GM19328 (cell line): ENCODE measurements at regions not wholly inside any gene's neighbourhood (a gene's known extent, or its start where the extent isn't known, plus 50 kb on each side); places are given as distances from the start of the nearest gene placed in this dataset.
"Not testable (repeated sequence)": the region's sequence is repeated elsewhere in the genome, so short reads cannot be mapped to it uniquely, and the experiment has no call there.

ENCODE experiments used
- ATAC-seq: cut with Tn5 transposase; IDR thresholded peaks from one replicate; pipeline ENCODE4 v1.9.1; 2021; ENCODE audit warnings: mild to moderate bottlenecking, moderate library complexity; ENCODE audit not compliant: unreplicated experiment

DNA sequence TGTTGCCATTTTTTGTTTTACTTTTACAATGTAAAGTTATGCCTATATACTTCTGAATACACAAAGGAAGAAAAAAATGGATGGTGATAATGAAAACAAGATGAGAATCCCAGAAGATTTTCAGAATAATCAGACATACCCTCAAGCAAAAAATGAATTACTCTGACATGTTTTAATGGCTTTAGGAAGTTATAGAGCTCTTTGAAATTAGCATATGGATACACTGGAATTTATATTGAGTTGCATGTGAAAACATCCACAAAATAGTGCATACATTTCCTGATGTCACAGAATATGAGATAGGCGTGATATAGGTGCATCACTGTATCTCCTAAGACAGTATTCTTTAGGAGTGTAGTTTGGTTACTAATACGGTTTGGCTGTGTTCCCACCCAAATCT lies 351.3 kb downstream of the SLC7A11 start:
- no peak for ATAC-seq

DNA sequence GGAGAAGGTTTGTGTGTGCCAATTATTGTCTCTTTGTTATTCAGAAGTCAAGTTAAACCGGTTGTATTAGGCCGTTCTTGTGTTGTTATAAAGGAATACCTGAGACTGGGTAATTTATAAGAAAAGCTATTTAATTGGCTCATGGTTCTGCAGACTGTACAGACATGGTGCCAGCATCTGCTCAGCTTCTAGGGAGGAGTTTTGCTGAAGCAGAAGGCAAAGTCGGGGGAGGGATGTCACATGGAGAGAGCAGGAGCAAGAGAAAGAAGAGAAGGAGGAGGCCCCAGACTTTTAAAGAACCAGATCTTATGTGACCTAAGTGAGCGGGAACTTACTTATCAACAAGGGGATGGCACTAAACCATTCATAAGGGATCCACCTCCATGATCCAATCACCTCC lies 349.3 kb upstream of the PCDH18 start:
- ATAC-seq = no peak

DNA sequence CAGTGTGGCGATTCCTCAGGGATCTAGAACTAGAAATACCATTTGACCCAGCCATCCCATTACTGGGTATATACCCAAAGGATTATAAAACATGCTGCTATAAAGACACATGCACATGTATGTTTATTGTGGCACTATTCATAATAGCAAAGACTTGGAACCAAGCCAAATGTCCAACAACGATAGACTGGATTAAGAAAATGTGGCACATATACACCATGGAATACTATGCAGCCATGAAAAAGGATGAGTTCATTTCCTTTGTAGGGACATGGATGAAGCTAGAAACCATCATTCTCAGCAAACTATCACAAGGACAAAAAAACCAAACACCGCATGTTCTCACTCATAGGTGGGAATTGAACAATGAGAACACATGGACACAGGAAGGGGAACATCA lies 335.8 kb upstream of the PCDH18 start:
- ATAC-seq = not testable (repeated sequence)

DNA sequence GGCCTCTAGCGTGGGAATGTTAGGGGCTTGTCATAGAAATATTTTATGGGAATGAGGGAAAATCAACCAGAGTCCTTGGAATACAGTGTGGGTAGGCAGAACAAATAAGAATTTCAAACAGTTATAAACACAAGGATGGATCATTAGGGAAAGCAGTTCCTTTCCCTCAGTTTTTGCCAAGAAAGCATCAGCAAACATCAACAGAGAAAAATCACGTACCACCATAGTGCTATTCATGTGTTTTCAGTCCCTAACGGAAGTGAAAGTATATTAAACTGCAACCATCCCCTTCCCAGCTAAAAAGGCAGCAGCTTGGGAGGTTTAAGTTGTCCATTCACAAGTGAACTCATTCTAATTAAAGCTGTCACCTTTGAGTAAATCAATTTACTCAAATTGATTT lies 334.4 kb upstream of the PCDH18 start:
- ATAC-seq = no peak

- ATAC-seq = no peak
These were observed 329.4 kb upstream of the PCDH18 start for GRCh38 chr4:137861682-137862081.

DNA sequence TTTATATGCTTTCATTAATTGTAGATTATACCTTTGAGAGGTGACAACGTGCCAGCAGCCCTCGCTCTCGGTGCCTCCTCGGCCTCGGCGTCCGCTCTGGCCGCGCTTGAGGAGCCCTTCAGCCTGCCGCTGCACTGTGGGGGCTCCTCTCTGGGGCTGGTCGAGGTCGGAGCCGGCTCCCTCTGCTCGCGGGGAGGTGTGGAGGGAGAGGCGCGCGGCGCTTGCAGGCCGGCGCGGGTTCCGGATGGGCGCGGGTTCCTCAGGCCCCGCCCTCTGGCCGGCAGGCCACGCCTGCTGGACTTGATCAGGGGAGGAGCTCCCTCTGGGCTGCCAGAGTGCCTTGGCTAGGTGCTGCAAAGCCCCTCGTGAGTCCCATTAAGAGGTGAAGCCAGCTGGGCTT lies 321.1 kb upstream of the PCDH18 start:
- no peak for ATAC-seq

GRCh38 chr4:137852326-137852725 lies 320.0 kb upstream of the PCDH18 start:
- no peak for ATAC-seq

DNA sequence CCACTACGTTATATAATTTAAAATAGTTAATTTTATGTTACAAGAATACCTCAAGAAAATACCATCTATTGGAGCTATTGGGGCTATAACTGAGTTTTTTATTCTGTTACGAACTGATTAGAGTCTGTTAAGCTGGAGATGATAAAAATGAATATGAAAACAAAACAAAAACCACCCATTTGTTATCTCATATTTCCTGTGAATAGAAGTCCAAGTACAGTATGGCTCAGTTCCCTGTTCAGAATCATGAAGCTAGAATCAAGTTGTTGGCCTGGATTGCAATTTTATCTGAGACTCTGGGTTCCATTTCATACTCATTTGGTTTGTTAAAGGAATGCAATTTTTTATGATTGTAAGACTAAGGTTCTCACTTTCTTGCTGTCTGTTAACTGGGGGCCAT lies 319.1 kb upstream of the PCDH18 start:
- ATAC-seq = no peak

- ATAC-seq = not testable (repeated sequence)
These were observed 295.7 kb upstream of the PCDH18 start for GRCh38 chr4:137827945-137828344.

- ATAC-seq = no peak
These were observed 293.2 kb upstream of the PCDH18 start for GRCh38 chr4:137825505-137825904.

DNA sequence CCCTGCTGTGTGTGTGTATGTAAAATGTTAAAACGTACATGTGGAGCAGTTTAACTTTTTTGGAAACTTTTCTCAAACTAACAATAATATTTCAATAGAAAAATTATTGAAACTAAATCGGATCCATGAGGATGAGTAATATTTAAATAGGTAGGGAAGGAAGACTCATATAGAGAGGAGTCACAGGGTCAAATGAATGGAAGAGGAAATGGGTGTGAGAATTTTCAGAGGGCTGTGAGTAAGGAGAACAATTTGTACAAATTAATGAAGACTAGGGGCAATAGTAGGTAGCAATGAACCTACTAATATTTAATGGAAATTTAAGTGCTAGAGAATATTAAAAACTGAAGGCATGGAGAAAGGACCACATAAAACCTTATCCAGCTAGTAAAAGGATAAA lies 290.7 kb upstream of the PCDH18 start:
- no peak for ATAC-seq

DNA sequence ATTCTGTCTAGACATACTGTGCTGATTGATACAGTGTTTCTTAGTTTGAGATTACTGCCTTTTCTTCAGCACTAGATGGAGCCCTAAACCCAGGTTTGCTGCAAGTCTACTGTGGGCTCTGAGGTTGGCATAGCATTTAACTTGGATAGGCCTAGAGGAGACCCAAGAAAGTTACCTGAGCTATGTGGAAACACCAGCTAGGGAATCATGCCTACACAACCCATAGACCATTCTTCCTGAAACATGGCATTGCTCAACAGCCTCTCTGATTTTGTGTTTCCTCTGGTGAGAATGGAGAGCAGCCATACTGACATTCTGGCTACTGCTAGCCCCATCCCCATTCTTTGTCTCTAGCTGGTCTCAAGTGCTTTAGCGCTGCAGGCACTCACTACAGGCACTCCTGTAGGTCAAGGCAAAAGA lies 287.7 kb upstream of the PCDH18 start:
- peak; percentile 78 for ATAC-seq

GRCh38 chr4:137812258-137812657 lies 280.0 kb upstream of the PCDH18 start:
- ATAC-seq = no peak

DNA sequence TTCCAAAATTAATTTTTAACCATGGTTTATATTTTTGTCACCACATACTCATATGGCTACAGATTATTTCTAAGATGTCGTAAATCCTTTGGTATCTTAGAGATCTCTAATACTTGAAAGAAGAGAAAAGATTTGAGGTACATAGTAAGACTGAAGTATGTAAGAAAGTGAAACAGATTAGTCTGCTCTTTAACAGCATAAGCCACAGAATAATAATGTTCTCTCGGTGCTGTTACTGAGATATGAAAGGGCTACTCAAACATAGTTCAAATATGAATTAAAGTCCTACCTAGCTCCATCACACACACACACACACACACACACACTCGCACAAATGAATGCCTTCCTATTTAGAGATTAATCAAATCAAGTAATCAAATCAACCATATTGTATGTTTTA lies 274.1 kb upstream of the PCDH18 start:
- ATAC-seq = no peak

DNA sequence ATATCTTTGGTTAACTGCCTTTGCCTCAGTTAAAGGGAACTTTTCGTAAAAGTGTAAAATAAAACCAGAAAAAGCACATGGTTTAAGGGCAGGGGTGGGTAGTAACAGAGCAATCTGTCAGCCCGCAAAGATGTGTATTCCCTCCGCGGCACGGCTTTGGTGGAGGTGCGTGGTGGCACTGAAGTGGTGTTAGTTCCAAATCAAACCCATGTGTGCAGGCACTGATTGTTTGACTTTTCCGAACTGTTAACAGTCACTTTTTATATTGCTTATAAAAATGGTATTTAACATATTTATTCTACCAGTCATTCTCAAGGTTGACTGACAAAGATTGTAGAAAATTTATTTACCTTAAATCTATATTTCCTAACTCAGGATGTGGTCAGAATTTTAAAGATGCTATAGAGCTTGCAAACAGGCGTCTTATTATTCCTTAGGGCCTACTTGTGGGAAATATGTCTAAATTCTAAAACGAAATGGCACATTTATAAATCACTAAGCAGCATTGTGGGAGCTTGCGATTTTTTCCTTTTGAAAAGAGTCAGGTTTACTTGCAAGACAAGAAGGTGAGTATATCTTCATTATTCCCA lies 272.7 kb upstream of the PCDH18 start:
- no peak for ATAC-seq

DNA sequence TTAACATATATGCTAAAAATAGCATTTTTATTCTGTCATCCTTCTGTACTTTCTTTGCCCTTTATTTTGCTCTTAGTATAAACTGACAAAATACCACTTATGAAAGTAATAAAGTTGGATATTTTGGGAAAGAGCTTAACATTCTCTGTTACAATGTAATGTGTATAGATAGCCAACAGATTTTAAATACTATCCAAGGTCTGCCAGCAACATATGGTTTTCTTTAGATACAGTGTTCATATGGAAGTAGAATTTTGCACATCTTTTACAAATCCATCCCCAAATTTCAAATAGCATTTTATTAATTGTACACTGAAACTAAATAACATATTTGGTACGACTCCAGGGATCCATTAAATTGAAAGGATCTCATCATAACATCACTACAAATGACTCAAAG lies 268.6 kb upstream of the PCDH18 start:
- ATAC-seq = no peak

DNA sequence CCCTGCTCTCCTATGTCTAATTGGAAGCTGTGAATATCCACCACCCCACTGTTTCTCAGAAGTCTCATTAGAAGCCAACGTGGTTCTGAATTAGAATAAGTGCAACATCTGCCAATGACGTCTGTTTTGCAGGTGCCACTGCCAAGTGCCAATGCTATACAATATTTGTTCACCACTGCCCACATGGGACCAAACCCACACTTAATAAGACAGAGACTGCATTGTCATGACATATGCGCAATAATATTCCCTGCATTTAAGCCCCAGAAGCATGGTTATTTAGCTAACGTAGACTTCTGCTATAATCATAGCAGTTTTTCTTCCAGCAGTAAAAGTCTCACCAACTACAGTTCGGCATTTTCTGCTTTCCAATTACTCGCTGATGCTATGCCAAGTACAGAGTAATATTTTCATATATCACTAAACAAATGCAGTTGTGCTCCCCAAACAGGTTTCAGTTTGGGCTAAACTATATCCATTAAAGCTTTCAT lies 262.5 kb upstream of the PCDH18 start:
- ATAC-seq = no peak

DNA sequence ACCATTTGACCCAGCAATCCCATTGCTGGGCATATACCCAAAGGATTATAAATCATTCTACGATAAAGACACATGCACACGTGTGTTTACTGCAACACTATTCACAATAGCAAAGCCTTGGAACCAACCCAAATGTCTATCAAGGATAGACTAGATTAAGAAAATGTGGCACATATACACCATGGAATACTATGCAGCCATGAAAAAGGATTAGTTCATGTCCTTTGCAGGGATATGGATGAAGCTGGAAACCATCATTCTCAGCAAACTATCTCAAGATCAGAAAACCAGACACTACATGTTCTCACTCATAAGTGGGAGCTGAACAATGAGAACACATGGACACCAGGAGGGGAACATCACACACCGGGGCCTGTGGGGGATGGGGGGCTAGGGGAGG lies 257.0 kb upstream of the PCDH18 start:
- ATAC-seq = not testable (repeated sequence)

- ATAC-seq = not testable (repeated sequence)
These were observed 251.6 kb upstream of the PCDH18 start for GRCh38 chr4:137783923-137784322.

- ATAC-seq = no peak
These were observed 243.4 kb upstream of the PCDH18 start for GRCh38 chr4:137775701-137776100.

- no peak for ATAC-seq
These were observed 242.2 kb upstream of the PCDH18 start for GRCh38 chr4:137774501-137774900.

DNA sequence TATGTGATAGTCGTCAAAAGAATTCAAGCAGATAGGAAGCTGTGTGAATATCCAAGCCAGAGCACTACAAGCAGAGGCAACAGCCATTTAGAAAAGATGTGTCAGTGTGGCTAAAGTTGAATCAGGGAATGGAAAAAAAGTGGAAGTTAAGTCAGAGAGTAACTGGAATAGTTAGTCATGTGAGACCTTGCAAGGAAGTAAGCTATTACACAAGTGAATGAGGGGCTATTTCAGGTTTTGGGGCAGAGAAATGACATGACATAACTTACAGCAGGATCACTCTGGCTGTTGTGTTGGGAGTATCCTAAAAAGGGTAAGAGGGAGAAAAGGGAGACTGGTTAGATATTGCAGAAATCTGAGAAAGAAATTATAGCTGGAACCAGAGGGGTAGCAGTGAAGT lies 236.6 kb upstream of the PCDH18 start:
- no peak for ATAC-seq

DNA sequence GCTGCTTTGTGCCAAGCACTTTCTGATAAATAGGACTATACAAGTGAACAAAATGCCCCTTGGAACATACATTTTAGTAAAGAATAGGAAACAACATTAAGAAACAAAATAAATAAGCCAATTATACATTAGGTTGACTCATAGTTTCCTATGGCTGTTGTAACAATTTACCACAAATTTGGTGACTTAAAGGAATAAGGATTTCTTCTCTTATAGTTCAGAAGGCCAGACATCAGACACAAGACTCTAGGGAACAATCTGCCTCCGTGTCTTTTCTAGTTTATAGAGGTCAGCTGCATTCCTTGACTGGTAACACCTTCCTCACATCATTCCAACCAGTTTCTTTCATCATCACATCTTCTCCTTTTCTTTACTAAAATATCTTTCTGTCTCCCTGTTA lies 235.9 kb upstream of the PCDH18 start:
- ATAC-seq = no peak
